Neural cell (in vitro differentiated cells): ENCODE measurements at regions not wholly inside any gene's neighbourhood (a gene's known extent, or its start where the extent isn't known, plus 50 kb on each side); places are given as distances from the start of the nearest gene placed in this dataset.

ENCODE experiments used
- CTCF ChIP-seq: fragments of 450-650 bp; IDR thresholded peaks from 2 replicates; pipeline ENCODE4 v1.5.1; 2014; ENCODE audit warnings: antibody characterized with exemption, mild to moderate bottlenecking, moderate library complexity; ENCODE audit not compliant: poor library complexity, severe bottlenecking
- EP300 ChIP-seq: fragments of 450-650 bp; conservative IDR thresholded peaks from 2 replicates; pipeline ENCODE4 v1.6.1; 2014; ENCODE audit warnings: antibody characterized with exemption, mild to moderate bottlenecking, moderate library complexity; ENCODE audit not compliant: poor library complexity, severe bottlenecking
- EZH2 ChIP-seq: fragments of 200-600, 300-800 bp; shearing (Covaris generic), sonication (generic); IDR thresholded peaks from 2 replicates; pipeline ENCODE4 v1.6.1; 2014; ENCODE audit warnings: antibody characterized with exemption, low read length, borderline replicate concordance, mild to moderate bottlenecking; ENCODE audit not compliant: insufficient read depth, poor library complexity, severe bottlenecking
- RAD21 ChIP-seq: fragments of 450-650 bp; conservative IDR thresholded peaks from 2 replicates; pipeline ENCODE4 v1.6.1; 2014; ENCODE audit warnings: antibody characterized with exemption, mild to moderate bottlenecking, moderate library complexity
- REST ChIP-seq: IDR thresholded peaks from 2 replicates; pipeline ENCODE4 v1.6.1; 2012; ENCODE audit warnings: borderline replicate concordance
- SMC3 ChIP-seq: fragments of 450-650 bp; conservative IDR thresholded peaks from 2 replicates; pipeline ENCODE4 v1.6.1; 2014; ENCODE audit warnings: antibody characterized with exemption, mild to moderate bottlenecking, moderate library complexity; ENCODE audit not compliant: poor library complexity
- TAF1 ChIP-seq: IDR thresholded peaks from 2 replicates; pipeline ENCODE4 v1.6.1; 2012; ENCODE audit warnings: low read depth

- TF ChIP-seq TAF1 = no peak
- TF ChIP-seq CTCF = no peak
- no peak for TF ChIP-seq EP300
- TF ChIP-seq RAD21 = no peak
- no peak for TF ChIP-seq EZH2
- TF ChIP-seq REST = no peak
- TF ChIP-seq SMC3 = no peak
Observed at GRCh38 chr14:43005807-43006206, 1399.1 kb downstream of the LRFN5 start.
